ENCODE measurements at regions not wholly inside any gene's neighbourhood (a gene's known extent, or its start where the extent isn't known, plus 50 kb on each side); places are given as distances from the start of the nearest gene placed in this dataset.
A peak's percentile ranks its signal among the peaks of the same experiment; 100 is the strongest.
"Not testable (repeated sequence)": the region's sequence is repeated elsewhere in the genome, so short reads cannot be mapped to it uniquely, and the experiment has no call there.

GRCh38 chr16:29578898-29579297 is 72.7 kb upstream of the NPIPB12 start:
- not testable (repeated sequence) for DNase-seq (ENCODE audit: extremely low read depth, low read depth)

GRCh38 chr16:29581764-29582163 is 75.6 kb upstream of the NPIPB12 start:
- DNase-seq (ENCODE audit: extremely low read depth, low read depth), result not testable (repeated sequence)

- not testable (repeated sequence) for DNase-seq (ENCODE audit: extremely low read depth, low read depth)
These were observed 71.1 kb upstream of the SPN start for GRCh38 chr16:29591919-29592318.

GRCh38 chr16:29594269-29594925 is 68.7 kb upstream of the SPN start:
- not testable (repeated sequence) for DNase-seq (ENCODE audit: extremely low read depth, low read depth)

GRCh38 chr16:29594926-29595838 is 67.9 kb upstream of the SPN start:
- DNase-seq (ENCODE audit: extremely low read depth, low read depth), result peak; percentile 65

DNA sequence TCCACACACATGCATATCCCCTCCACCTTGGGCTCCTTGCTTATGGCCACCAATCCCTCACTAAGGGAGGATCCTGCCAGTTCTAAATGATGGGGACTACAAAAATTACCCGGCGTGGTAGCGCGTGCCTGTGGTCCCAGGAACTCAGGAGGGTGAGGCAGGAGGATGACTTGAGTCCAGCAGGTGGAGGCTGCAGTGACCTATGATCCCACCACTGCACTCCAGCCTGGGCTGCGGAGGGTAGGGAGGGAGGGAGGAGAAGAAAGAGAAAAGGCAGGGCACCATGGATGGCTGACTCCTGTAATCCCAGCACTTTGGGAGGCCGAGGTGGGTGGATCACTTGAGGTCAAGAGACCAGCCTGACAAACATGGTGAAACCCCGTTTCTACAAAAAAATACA is 66.0 kb upstream of the SPN start:
- not testable (repeated sequence) for DNase-seq (ENCODE audit: extremely low read depth, low read depth)

GRCh38 chr16:29600111-29601000 is 62.7 kb upstream of the SPN start:
- DNase-seq (ENCODE audit: extremely low read depth, low read depth), result not testable (repeated sequence)

DNA sequence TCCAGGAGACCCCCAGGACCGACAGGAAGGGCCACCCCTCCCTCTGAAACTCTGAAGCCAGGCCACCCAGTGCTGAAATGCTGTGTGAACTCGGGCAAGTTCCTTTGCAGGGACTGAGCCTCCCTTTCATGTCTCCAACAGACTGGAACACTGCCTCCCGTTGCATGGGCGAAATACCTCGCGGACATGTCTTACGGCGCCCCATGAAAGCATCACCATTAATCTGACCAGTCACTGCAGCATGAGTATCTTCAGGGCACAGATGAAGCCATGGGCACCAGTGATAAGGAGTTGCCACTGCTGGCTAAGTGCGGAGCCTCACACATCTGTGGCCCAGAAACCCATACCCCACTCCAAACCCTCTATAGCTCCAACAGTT is 60.8 kb upstream of the SPN start:
- not testable (repeated sequence) for DNase-seq (ENCODE audit: extremely low read depth, low read depth)

DNA sequence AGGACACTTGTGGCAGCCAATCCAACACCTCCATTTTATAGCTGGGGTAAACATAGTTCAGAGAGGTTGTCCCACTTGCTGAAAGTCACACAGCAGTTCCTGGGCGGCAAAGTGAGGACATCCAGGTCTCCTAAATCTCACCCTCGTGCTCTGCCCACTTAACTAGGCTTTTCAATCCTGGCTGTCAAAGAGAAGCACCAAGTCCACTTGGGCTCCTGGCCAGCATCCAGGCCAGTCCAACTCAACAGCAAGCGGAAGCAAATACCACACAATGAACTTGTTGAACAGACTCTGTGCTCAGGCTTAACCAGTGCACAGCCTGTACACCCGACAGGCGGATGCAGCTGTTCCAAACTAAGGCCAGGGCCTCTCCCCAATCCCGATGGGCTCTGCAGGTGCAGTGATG is 60.4 kb upstream of the SPN start:
- not testable (repeated sequence) for DNase-seq (ENCODE audit: extremely low read depth, low read depth)

DNA sequence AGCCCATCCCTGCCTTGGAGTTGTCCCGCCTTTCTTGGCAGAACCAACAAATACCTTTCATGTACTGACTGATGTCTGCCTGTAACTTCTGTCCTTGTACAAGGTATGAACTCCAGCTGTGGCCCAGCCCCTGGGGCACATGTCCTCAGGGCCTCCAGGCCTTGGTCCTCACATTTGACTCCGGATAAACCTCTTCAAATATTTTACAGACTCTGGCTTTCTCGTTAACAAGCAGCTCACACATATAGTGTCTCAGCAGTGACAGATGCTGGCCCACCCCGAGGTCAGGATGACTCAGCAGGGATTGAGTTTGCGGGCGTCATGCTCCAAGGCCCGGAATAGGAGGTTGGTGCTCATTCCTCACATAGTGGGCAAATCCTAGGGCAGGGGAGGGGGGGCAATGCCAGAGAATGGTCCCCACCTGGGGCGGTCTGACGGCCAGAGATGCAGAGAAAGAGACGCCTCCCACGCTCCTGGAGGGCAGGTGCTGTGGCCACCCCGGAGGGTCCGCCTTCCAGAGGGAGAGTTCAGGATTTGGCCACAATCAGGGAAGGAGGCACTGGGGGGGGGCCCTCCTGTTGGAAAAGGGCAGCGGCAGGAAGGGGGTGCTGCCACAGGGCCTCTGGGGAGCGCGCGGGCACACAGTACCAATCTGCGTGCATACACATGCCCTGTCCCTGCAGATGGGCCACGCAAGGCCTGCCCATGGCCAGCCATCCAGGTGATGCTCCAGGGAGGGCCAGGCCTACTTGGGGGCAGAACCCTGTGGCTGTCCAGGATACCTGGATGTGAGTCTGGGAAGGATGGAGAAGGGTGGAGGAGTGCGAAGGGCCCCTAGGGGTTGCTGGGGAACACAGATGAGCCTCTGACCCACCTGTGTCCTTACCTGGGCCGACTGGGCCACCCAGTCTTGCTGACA is 58.2 kb upstream of the SPN start:
- peak; percentile 14 for DNase-seq (ENCODE audit: extremely low read depth, low read depth)

DNA sequence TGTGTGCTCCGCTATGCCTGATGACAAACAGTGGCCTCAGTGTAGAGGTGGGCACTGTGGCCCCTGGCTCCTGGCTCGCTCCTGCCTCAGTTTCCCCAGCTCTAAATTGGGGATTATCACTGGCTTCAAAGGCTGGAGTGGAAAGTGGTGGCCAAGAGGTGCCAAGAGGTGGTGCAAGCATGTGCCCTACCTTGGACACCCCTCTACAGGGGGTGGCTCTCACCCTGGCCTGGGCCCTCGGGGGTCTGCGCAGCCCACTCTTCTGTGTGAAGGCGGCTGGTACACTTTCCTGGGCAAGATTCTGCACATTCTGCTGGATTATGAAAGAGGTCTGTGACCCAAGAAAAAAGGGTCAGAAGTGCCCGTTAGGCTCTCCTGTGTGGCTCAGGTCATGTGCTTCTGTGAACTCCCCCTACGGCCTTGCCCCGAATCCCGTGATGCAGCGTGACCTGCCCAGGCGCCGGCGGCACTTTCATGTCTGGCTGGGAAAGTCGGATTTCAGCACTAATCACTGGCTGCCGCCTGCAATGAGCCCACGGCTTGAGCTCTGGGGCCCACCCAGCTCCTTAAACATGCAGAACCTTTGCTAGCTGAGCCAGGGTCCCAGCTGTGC is 57.3 kb upstream of the SPN start:
- not testable (repeated sequence) for DNase-seq (ENCODE audit: extremely low read depth, low read depth)

DNA sequence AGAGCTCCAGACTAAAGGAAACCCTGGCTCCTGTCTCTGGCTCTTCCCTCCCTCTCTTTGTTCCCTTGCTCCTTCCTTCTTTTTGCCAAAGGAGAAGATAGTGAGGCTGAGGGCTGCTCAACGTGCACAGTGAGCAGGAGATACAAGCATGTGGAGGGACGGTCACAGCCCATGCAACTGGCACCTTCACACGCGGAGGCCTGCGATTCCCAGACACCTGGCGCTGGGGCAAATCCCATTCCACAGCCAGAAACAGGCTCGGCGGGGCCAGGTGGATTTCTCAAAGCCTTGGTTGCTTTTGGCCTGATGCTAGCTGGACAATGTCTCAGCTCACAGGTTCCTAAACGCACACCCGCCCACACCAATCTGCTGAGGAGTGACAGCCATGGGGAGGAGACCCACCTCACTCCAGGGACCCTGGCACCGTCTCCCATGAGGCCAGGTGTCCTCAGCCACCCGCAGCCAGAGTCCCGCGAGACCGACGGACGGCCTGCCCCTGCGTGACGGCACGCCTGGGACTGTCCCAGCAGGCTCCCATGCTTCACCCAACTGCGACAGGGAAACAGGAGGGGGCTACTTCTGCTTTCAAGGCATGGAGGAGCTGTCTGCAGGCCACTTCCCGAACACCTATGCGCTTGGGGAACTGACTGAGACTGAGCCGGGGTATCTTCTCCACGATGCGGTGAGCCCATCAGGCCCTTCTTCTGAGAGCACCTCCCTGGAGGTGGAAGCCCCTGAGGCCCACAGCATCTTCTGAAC is 56.2 kb upstream of the SPN start:
- DNase-seq (ENCODE audit: extremely low read depth, low read depth), result not testable (repeated sequence)

- DNase-seq (ENCODE audit: extremely low read depth, low read depth), result not testable (repeated sequence)
These were observed 55.6 kb upstream of the SPN start for GRCh38 chr16:29607428-29607823.

DNA sequence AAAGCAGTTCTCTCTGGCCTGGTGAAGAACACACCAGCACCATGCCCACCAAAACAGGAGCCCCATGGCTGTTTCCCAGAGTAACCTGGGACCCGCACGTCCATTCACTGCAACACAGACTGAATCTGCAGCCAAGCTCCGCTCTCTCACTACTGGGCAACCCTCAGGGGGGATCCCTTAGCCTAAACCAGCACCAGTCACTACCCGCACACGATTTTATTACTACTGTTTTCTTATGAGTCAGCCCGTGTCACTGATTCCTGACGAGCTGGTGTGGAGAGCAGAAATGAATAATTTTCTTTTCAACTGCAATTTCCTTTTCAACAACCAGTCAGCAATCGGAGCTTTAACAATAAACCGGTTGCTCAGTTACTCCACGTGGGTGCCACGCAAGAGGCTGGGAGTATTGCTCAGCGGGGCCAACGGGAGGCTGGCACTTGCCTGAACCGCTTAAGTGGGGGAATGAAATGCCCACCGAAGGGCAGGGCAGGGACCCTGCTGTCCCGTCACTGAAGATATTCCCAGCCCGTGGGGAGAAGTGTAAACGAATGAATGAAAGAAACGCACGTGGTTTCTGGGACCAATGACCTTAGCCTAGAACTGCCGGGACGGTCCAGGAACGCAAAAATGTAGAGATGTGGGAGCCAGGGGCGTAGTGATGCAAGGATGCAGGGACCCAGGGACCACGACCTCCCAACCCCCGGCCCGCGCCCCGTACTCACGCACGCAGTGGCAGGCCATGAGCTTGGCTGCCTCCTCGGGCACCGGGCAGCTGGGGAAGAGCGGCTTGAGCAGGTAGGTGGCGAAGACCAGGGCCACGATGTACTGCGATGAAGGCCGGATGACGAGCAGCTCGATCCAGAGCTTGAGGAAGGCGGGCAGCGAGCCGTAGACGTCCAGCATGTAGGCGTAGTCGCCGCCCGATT is 50.4 kb upstream of the SPN start:
- DNase-seq (ENCODE audit: extremely low read depth, low read depth), result not testable (repeated sequence)
